Erythroblast (primary cell): ENCODE measurements at regions not wholly inside any gene's neighbourhood (a gene's known extent, or its start where the extent isn't known, plus 50 kb on each side); places are given as distances from the start of the nearest gene placed in this dataset.

Experiments
- GATA1 ChIP-seq: IDR thresholded peaks from 2 replicates; pipeline ENCODE4 v1.6.1; 2011; ENCODE audit warnings: low read depth, mild to moderate bottlenecking, control low read depth, low read length, moderate library complexity
- POLR2A ChIP-seq: IDR thresholded peaks from 2 replicates; pipeline ENCODE4 v1.6.1; 2011; ENCODE audit warnings: mild to moderate bottlenecking, low read length

DNA sequence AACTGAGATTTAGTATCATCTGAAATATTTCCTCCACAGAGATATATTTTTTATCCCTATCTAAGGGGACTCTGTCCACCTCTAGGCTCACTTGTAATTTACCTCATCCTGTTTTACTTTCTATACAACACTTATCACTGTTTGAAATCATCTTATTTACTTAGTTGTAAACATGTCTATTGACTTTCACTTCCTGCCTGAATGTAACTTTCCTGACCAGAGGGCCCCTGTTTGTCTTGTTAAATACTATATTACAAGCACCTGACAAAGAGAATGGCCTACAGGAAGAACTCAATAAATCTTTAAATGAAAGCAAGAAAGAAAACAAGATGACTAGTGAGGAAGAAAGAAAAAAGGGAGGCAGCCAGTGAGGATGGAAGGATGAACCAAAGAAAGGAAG lies 1727.5 kb downstream of the LRRC4C start:
- TF ChIP-seq POLR2A: no peak
- TF ChIP-seq GATA1: no peak
